GM10248 (cell line): ENCODE measurements at regions not wholly inside any gene's neighbourhood (a gene's known extent, or its start where the extent isn't known, plus 50 kb on each side); places are given as distances from the start of the nearest gene placed in this dataset.

Experiments used
- CTCF ChIA-PET: fragments of 300-600 bp; sonication (Branson Sonifier 250); formaldehyde crosslinking; extraction: SDS; loops from one replicate; lab custom pipeline; 2021; ENCODE audit warnings: antibody characterized with exemption; lab: Yijun Ruan, JAX
- POLR2A ChIA-PET: fragments of 350-650 bp; sonication (Branson Sonifier 250); formaldehyde crosslinking; extraction: SDS; loops from one replicate; lab custom pipeline; 2020; ENCODE audit warnings: antibody characterized with exemption; lab: Yijun Ruan, JAX
- DNase-seq: peaks from one replicate; pipeline ENCODE4 v3.0.0; 2012; ENCODE audit errors: extremely low spot score
- CTCF ChIP-seq: IDR thresholded peaks from 2 replicates; pipeline ENCODE4 v1.5.1; 2012; ENCODE audit warnings: mild to moderate bottlenecking, low read depth; ENCODE audit errors: extremely low read depth, missing control alignments, control extremely low read depth

GRCh38 chr4:189090174-189090814, 850.4 kb upstream of the FRG1 start:
- CTCF ChIA-PET = interaction anchor here (0.7 to 1.9 kb wide), 2 partner anchors 19 to 65 kb away, joined by 3 to 4 read pairs; no protein-coding TSS in a partner anchor
- no peak for DNase-seq
- POLR2A ChIA-PET = no interaction called here
- no peak for TF ChIP-seq CTCF

- TF ChIP-seq CTCF = no peak
- POLR2A ChIA-PET = no interaction called here
- CTCF ChIA-PET = no interaction called here
- no peak for DNase-seq
Measured at GRCh38 chr4:189092581-189092980, 848.1 kb upstream of the FRG1 start.

GRCh38 chr4:189096108-189096507, 844.6 kb upstream of the FRG1 start:
- no peak for TF ChIP-seq CTCF
- no peak for DNase-seq
- CTCF ChIA-PET = no interaction called here
- POLR2A ChIA-PET = no interaction called here

GRCh38 chr4:189096717-189097116, 844.0 kb upstream of the FRG1 start:
- DNase-seq = no peak
- TF ChIP-seq CTCF = no peak
- ChIA-PET POLR2A (no interaction called here), CTCF (interaction anchor here (1.5 kb wide), 1 partner anchor 11 kb away, joined by 3 read pairs; no protein-coding TSS in a partner anchor)

GRCh38 chr4:189098932-189099696, 841.6 kb upstream of the FRG1 start:
- DNase-seq = no peak
- ChIA-PET CTCF (no interaction called here), POLR2A (no interaction called here)
- no peak for TF ChIP-seq CTCF

- no peak for DNase-seq
- ChIA-PET POLR2A (no interaction called here), CTCF (no interaction called here)
- TF ChIP-seq CTCF = no peak
Measured at GRCh38 chr4:189113389-189113888, 827.2 kb upstream of the FRG1 start.
